HG03045 (cell line): ENCODE measurements at regions not wholly inside any gene's neighbourhood (a gene's known extent, or its start where the extent isn't known, plus 50 kb on each side); places are given as distances from the start of the nearest gene placed in this dataset.
"Not testable (repeated sequence)": the region's sequence is repeated elsewhere in the genome, so short reads cannot be mapped to it uniquely, and the experiment has no call there.

Experiments used
- ATAC-seq: cut with Tn5 transposase; IDR thresholded peaks from one replicate; pipeline ENCODE4 v1.9.1; 2021; ENCODE audit warnings: mild to moderate bottlenecking, moderate library complexity; ENCODE audit not compliant: unreplicated experiment

DNA sequence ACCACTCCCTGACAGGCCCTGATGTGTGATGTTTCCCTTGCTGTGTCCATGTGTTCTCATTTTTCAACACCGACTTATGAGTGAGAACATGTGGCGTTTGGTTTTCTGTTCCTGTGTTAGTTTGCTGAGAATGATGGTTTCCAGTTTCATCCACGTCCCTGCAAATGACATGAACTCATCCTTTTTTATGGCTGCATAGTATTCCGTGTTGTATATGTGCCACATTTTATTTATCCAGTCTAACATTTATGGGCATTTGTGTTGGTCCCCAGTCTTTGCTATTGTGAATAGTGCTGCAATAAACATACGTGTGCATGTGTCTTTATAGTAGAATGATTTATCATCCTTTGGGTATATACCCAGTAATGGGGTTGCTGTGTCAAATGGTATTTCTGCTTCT lies 830.3 kb upstream of the ADGRB3 start:
- ATAC-seq = not testable (repeated sequence)

DNA sequence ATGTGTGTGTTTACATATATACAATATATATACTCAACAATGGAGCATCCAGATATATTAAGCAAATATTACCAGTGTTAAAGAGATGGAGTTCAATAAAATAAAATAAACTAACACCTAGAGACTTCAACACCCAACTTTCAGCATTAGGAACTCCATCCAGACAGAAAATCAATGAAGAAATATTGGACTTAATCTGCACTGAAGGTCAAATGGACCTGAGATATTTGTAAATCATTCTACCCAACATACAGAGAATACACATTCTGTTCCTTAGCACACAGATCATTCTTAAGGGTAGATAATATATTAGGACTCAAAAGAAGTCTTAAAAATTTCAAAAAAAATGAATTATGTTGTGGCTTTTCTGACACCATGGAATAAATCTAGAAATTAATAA lies 832.3 kb upstream of the ADGRB3 start:
- ATAC-seq = no peak

DNA sequence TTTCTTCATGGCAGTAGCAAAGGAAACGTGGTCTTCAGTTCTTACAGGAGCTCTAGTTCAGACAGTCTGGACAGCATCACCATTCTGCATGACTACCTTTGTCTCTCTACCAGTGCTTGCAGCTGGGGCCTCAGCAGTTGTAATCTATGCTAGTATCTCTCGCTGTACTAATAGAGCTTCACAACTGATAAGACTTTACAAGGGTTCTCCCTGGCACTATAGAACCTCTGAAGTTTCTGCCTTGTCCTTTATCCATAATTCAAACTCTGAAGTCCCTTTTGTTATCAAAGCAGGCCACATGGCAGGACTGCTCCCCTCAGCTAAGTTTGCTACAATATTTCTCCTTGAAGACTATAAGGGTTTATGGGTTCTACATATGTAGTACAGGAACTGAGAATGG lies 842.1 kb upstream of the ADGRB3 start:
- no peak for ATAC-seq

- no peak for ATAC-seq
Measured at GRCh38 chr6:67790569-67790968, 844.5 kb upstream of the ADGRB3 start.

DNA sequence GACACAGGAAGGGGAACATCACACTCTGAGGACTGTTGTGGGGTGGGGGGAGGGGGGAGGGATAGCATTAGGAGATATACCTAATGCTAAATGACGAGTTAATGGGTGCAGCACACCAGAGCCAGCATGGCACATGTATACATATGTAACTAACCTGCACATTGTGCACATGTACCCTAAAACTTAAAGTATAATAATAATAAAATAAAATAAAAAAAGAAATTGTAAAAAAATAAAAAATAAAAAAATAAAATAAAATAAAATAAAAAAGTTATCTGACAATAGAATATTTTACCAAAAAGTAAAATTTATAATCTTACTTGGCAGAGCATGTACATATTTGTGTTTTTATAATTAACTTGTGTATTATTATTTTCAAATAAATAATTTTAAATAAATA lies 848.0 kb upstream of the ADGRB3 start:
- not testable (repeated sequence) for ATAC-seq

- ATAC-seq = no peak
Measured at GRCh38 chr6:67779876-67780275, 855.2 kb upstream of the ADGRB3 start.

DNA sequence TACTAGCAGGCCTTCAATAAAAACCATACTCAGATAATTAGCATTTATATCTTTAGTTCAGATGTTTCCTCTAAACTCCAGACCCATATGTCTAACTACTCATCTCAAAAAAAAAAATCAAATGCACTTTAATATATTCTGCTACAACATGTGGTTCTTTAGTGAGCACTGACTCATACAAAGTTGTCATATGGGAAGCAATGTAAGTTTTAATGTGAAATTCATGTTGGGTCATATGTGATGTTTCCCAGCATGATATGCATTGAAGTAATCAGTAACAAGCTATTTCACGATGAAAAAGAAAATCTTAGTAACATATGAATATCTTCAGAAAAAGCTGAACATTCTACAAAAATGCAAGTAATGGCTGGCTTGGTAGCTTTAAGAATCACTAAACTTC lies 859.7 kb upstream of the ADGRB3 start:
- ATAC-seq = no peak

GRCh38 chr6:67768972-67769371 lies 866.1 kb upstream of the ADGRB3 start:
- no peak for ATAC-seq

DNA sequence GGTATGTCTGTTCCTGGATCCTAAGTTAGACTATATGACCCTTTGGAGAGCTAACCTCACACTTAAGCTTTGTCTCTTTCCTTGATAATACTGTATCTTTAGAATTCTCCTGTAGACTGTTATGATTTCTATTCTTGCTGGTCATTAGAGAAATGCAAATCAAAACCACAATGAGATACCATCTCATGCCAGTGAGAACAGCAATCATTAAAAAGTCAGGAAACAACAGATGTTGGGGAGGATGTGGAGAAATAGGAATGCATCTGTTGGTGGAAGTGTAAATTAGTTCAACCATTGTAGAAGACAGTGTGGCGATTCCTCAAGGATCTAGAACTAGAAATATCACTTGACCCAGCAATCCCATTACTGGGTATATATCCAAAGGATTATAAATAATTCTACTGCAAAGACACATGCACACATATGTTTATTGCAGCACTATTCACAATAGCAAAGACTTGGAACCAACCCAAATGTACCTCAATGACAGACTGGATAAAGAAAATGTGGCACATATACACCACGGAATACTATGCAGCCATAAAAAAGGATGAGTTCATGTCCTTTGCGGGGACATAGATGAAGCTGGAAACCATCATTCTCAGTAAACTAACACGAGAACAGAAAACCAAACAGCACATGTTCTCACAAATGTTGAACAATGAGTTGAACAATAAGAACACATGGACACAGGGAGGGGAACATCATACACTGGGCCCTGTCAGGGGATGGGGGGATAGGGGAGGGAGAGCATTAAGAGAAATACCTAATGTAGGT lies 867.8 kb upstream of the ADGRB3 start:
- ATAC-seq = not testable (repeated sequence)

DNA sequence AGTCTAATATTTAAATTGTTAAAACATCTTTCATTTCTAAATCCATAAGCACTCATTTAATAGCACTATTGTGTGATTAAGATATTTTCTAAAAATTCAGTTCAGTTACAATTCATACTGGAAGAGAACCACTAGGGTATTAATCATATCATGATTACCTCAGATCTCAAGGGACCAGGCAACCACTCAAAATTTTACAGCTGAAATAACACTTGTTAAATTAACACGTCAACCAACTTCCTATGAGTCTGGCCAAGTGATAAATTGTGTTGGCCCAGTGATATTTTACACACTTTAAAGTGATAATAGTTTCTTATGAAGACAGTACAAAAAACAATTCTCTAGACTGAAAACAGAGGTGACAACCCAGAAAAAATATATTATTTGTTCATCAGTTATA lies 869.0 kb upstream of the ADGRB3 start:
- ATAC-seq = no peak

GRCh38 chr6:67759001-67759400 lies 876.1 kb upstream of the ADGRB3 start:
- no peak for ATAC-seq

DNA sequence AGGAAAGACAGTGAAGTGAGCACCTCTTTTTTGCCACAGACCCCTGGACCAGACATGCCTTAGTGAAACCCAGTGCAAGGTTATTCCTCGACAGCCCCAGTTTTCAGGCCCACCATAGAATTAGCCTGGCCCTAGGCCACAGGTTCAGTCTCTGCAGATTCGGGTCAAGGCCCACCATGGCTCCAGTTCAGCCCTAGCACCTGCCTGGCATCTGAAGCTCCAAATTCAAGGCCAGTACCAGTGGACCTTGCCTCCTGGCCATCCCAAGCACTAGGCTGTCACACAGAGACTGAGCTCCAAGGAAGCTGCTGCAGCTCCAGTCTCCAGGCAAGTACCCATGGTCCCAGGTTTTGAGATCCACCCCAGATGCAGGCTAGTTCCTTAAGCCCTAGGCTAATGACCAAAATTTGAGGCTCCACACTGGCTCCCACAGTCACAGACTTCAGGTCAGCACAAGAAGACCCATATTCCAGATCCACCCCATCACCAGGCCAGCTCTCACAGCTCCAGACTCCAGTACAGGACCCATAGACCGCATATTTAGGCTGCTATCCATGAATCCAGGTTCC lies 877.5 kb upstream of the ADGRB3 start:
- ATAC-seq = no peak

GRCh38 chr6:67748521-67748920 lies 886.6 kb upstream of the ADGRB3 start:
- ATAC-seq = no peak

- ATAC-seq = no peak
Measured at GRCh38 chr6:67736816-67737215, 898.3 kb upstream of the ADGRB3 start.

GRCh38 chr6:67736161-67736560 lies 898.9 kb upstream of the ADGRB3 start:
- no peak for ATAC-seq

DNA sequence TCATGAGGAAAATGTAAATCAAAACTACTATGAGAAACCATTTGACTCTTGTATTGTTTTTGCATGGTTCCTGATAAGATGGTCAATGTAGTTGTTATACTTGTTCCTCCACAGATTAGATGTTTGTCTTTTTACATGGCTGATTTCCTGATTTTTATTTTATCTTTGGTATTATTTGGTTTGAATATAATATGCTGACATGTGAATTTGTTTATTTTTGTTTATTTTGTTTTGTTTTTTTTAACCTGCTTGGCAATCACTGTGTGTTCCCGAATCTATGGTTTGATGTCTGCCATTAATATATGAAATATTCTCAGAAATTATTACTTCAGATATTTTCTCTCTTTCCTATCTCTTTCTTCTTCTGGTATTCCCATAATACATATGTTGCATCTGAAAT lies 899.5 kb upstream of the ADGRB3 start:
- ATAC-seq = no peak

DNA sequence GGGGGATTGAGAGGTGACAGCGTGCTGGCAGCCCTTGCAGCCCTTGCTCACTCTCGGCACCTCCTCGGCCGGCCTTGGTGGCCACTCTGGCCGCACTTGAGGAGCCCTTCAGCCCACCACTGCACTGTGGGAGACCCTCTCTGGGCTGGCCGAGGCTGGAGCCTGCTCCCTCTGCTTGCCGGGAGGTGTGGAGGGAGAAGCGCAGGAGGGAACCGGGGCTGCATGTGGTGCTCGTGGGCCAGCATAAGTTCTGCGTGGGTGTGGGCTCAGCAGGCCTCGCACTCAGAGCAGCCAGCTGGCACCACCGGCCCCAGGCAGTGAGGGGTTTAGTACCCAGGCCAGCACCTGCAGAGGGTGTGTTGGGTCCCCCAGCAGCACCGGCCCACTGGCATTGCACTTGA lies 912.2 kb upstream of the ADGRB3 start:
- ATAC-seq = no peak

- no peak for ATAC-seq
Measured at GRCh38 chr6:67717281-67717680, 917.8 kb upstream of the ADGRB3 start.

GRCh38 chr6:67706388-67706787 lies 928.7 kb upstream of the ADGRB3 start:
- ATAC-seq = no peak

DNA sequence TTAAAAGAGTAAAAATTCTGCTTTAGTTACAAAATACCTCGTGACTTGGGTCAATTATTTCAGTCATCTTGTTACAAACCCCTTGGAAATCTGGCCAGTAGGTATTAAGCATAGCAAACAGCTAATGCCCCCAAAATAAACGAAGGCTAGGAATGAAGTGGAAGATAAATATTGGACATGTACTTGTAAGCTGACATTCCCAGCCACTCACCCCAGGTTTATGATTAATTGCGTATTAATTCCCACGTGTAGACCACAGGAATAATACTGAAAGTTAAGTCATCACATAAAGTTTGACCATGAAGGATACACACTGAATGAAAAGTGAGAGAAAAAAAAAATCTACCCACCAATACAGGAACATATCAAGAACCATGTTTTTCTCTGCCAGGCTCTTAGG lies 936.5 kb upstream of the ADGRB3 start:
- no peak for ATAC-seq

- ATAC-seq = no peak
Measured at GRCh38 chr6:67694127-67694526, 941.0 kb upstream of the ADGRB3 start.

DNA sequence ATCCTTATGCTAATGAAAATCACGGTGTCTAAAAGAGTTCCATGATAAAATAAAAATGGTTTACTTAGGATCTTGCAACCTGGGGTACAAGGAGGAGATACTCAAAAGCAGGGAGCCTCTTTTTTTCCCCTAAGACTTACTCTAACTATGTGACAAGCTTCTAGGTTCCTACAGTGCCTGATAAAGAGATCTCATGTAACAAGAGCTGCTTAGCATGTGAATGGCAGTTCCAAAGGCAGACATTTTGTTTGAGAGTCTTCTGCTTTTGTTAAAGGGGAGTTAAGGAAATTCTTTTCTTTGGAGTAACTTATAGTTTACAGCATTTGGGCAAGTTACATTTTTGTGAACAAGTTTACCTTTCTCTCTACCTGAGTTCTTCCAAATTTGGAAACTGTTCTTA lies 945.8 kb upstream of the ADGRB3 start:
- ATAC-seq = no peak

GRCh38 chr6:67687396-67687795 lies 947.7 kb upstream of the ADGRB3 start:
- no peak for ATAC-seq
